ENCODE measurements at regions not wholly inside any gene's neighbourhood (a gene's known extent, or its start where the extent isn't known, plus 50 kb on each side); places are given as distances from the start of the nearest gene placed in this dataset.

DNA sequence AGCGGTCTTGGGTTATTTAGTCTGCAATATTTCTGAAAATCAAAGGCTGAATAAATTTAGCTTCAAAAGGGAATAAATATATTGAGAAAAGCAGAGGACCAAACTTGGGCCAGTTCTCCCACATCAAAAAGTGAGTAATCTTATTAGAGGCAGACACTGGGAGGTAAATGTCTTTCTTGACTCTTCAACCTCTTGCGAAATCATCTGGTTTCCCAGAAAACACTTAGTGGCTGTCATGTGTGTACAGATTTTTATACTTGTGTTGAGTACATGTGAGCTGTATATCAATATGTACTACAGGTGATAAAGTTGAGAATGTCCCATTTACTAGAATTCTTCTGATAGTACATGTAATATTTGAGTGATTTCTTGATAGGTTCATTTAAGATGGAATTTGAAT lies 454.9 kb downstream of the PRR16 start:
- H3K9ac ChIP-seq (ENCODE audit: insufficient read depth in 1 of 2, low read depth in 2 of 2, low read length in 2 of 2) = no peak overlapping the region
- no TSS peak for BruUV-seq (replicated peaks)
- 11% methylated on average over 2 of the region's 2 CpGs for WGBS (ENCODE audit: insufficient coverage, low coverage, missing lambda C conversion rate)
- no peaks in the 10 kb centered on the region for H3K9me3 ChIP-seq (replicated peaks; ENCODE audit: control insufficient read depth, insufficient read depth, low read depth, low read length)
- intact Hi-C loops (cut with micrococcal nuclease) = no loop called here
- no peaks in the 10 kb centered on the region for H3K4me1 ChIP-seq (replicated peaks in 1 of 2; ENCODE audit: control insufficient read depth in 2 of 2, insufficient read depth in 2 of 2, low read length in 2 of 2)
- no peaks in the 10 kb centered on the region for H3K36me3 ChIP-seq (ENCODE audit: control insufficient read depth, insufficient read depth, low read length)
- no peak for DNase-seq (ENCODE audit: extremely low read depth in 1 of 4, low spot score in 3 of 4)
- no peaks in the 10 kb centered on the region for H3K9me1 ChIP-seq (ENCODE audit: control insufficient read depth, insufficient read depth, low read length)
- H3K27me3 ChIP-seq (ENCODE audit: control insufficient read depth in 2 of 2, insufficient read depth in 2 of 2, low read length in 2 of 2) = no peaks in the 10 kb centered on the region
- no peak overlapping the region for H3K4me2 ChIP-seq (ENCODE audit: insufficient read depth, low read length)
- in situ Hi-C loops (cut with MboI) = no loop called here
- no peaks in the 10 kb centered on the region for H4K20me1 ChIP-seq (replicated peaks; ENCODE audit: control insufficient read depth, insufficient read depth, low read length)
- CTCF ChIA-PET (ENCODE audit: low intra/inter-chr PET ratio) = no interaction called here
- no peak for TF ChIP-seq NCOA1 (IDR thresholded peaks at IDR 0.05; ENCODE audit: low read depth)
- TF ChIP-seq TAL1 (IDR thresholded peaks at IDR 0.05) = no peak
- no peak for TF ChIP-seq CEBPG (CRISPR knock-in tag; IDR thresholded peaks at IDR 0.05)
- peak in 1 of 2 experiments; percentile 29; a peak in 1 of 4 replicates for TF ChIP-seq CEBPG (tag; conservative IDR thresholded peaks at IDR 0.05 in 1 of 2, IDR thresholded peaks at IDR 0.05 in 1 of 2)
- TF ChIP-seq ZC3H11A (IDR thresholded peaks at IDR 0.05; ENCODE audit: low read depth, low read length) = no peak
- TF ChIP-seq EHMT2 (IDR thresholded peaks at IDR 0.05) = no peak
- TF ChIP-seq NONO (IDR thresholded peaks at IDR 0.05; ENCODE audit: low read depth in 2 of 2, low read length in 1 of 2) = no peak
- no peak for TF ChIP-seq PHB (CRISPR knock-in tag; IDR thresholded peaks at IDR 0.05)
- TF ChIP-seq, protein P1, sequence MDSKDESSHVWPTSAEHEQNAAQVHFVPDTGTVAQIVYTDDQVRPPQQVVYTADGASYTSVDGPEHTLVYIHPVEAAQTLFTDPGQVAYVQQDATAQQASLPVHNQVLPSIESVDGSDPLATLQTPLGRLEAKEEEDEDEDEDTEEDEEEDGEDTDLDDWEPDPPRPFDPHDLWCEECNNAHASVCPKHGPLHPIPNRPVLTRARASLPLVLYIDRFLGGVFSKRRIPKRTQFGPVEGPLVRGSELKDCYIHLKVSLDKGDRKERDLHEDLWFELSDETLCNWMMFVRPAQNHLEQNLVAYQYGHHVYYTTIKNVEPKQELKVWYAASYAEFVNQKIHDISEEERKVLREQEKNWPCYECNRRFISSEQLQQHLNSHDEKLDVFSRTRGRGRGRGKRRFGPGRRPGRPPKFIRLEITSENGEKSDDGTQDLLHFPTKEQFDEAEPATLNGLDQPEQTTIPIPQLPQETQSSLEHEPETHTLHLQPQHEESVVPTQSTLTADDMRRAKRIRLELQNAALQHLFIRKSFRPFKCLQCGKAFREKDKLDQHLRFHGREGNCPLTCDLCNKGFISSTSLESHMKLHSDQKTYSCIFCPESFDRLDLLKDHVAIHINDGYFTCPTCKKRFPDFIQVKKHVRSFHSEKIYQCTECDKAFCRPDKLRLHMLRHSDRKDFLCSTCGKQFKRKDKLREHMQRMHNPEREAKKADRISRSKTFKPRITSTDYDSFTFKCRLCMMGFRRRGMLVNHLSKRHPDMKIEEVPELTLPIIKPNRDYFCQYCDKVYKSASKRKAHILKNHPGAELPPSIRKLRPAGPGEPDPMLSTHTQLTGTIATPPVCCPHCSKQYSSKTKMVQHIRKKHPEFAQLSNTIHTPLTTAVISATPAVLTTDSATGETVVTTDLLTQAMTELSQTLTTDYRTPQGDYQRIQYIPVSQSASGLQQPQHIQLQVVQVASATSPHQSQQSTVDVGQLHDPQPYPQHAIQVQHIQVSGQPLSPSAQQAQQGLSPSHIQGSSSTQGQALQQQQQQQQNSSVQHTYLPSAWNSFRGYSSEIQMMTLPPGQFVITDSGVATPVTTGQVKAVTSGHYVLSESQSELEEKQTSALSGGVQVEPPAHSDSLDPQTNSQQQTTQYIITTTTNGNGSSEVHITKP (IDR thresholded peaks at IDR 0.05; ENCODE audit: partially characterized antibody) = no peak
- TF ChIP-seq MXI1 (IDR thresholded peaks at IDR 0.05; ENCODE audit: low read depth, low read length) = no peak
- peak; percentile 39; the same call in 1 of the 2 replicates for TF ChIP-seq CEBPB (tag; IDR thresholded peaks at IDR 0.05)
- TF ChIP-seq ZNF3 (CRISPR knock-in tag; IDR thresholded peaks at IDR 0.05) = no peak
- TF ChIP-seq RCOR1 (IDR thresholded peaks at IDR 0.05; ENCODE audit: borderline replicate concordance in 1 of 2, low read depth in 2 of 2, low read length in 2 of 2) = no peak
- TF ChIP-seq ETS2 (tag; IDR thresholded peaks at IDR 0.05; ENCODE audit: borderline replicate concordance, poor library complexity, severe bottlenecking) = no peak
- no peak for TF ChIP-seq BRCA1 (IDR thresholded peaks at IDR 0.05)
- no peak for TF ChIP-seq BRCA1 (CRISPR knock-in tag; IDR thresholded peaks at IDR 0.05)
- POLR2A ChIA-PET = no interaction called here
- H3K27ac ChIP-seq (ENCODE audit: extremely low read depth, low read depth, low read length) = no peak overlapping the region
- no peak for ATAC-seq
- no peak for FAIRE-seq
- H3K4me3 ChIP-seq = no peak overlapping the region
- no peak overlapping the region for H2AFZ ChIP-seq (ENCODE audit: low read depth, low read length)
- H3K79me2 ChIP-seq (ENCODE audit: control insufficient read depth, insufficient read depth, low read length) = no peaks in the 10 kb centered on the region

Data from K562 (cell line).